Immature natural killer cell (primary cell): ENCODE measurements at regions not wholly inside any gene's neighbourhood (a gene's known extent, or its start where the extent isn't known, plus 50 kb on each side); places are given as distances from the start of the nearest gene placed in this dataset.

Experiments
- DNase-seq, 3 donors: peaks; one replicate each; pipeline ENCODE4 v3.0.0; 2022; ENCODE audit warnings: mixed read lengths in 1 of 3
- H3K27ac Mint-ChIP-seq, 6 donors: one replicate each; pipeline ENCODE4 v1.8.0; 2020; ENCODE audit warnings: mixed read lengths in 6 of 6, mild to moderate bottlenecking in 5 of 6, inconsistent platforms in 4 of 6, moderate library complexity in 3 of 6
- H3K27me3 Mint-ChIP-seq, 3 donors: one replicate each; pipeline ENCODE4 v1.8.0; 2020 to 2021; ENCODE audit warnings: low read depth in 3 of 3, mild to moderate bottlenecking in 3 of 3, mixed read lengths in 3 of 3, moderate library complexity in 3 of 3, inconsistent platforms in 1 of 3
- H3K36me3 Mint-ChIP-seq, 3 donors: one replicate each; pipeline ENCODE4 v1.8.0; 2020; ENCODE audit warnings: mixed read lengths in 3 of 3, inconsistent platforms in 2 of 3, mild to moderate bottlenecking in 2 of 3
- H3K4me1 Mint-ChIP-seq, 2 donors: one replicate each; pipeline ENCODE4 v1.8.0; 2020; ENCODE audit warnings: inconsistent platforms in 2 of 2, mild to moderate bottlenecking in 2 of 2, mixed read lengths in 2 of 2, moderate library complexity in 1 of 2
- H3K4me3 Mint-ChIP-seq, 5 donors: one replicate each; pipeline ENCODE4 v1.8.0; 2020; ENCODE audit warnings: mild to moderate bottlenecking in 5 of 5, mixed read lengths in 5 of 5, inconsistent platforms in 3 of 5, moderate library complexity in 3 of 5
- H3K9me3 Mint-ChIP-seq, 6 donors: one replicate each; pipeline ENCODE4 v1.8.0; 2020; ENCODE audit warnings: mild to moderate bottlenecking in 6 of 6, mixed read lengths in 6 of 6, inconsistent platforms in 4 of 6, moderate library complexity in 3 of 6

- peaks cover 0 to 4% (median 2%) of the 10 kb centered on the region in 3 donors for H3K27me3 Mint-ChIP-seq
- no peaks in the 10 kb centered on the region for H3K9me3 Mint-ChIP-seq
- H3K27ac Mint-ChIP-seq, result no peak overlapping the region
- no peak overlapping the region for H3K4me3 Mint-ChIP-seq
- no peaks in the 10 kb centered on the region for H3K36me3 Mint-ChIP-seq
- no peaks in the 10 kb centered on the region for H3K4me1 Mint-ChIP-seq
- no peak for DNase-seq
These were observed 258.2 kb downstream of the PLPP3 start for GRCh38 chr1:56321150-56321490.

- no peak overlapping the region for H3K4me3 Mint-ChIP-seq
- H3K27ac Mint-ChIP-seq, result no peak overlapping the region
These were observed 258.8 kb downstream of the PLPP3 start for GRCh38 chr1:56320464-56321149.

GRCh38 chr1:56317722-56318121 is 261.6 kb downstream of the PLPP3 start:
- Mint-ChIP-seq H3K9me3 (peaks cover 0 to 8% (median 1%) of the 10 kb centered on the region in 6 donors), H3K4me3 (no peak overlapping the region), H3K27ac (no peak overlapping the region), H3K4me1 (no peaks in the 10 kb centered on the region), H3K27me3 (peaks cover 0 to 4% (median 3%) of the 10 kb centered on the region in 3 donors), H3K36me3 (no peaks in the 10 kb centered on the region)
- DNase-seq, result no peak

More at GRCh38 chr1:56320464-56321149, 258.8 kb downstream of the PLPP3 start:
- H3K36me3 Mint-ChIP-seq, result no peaks in the 10 kb centered on the region
- H3K9me3 Mint-ChIP-seq, result peaks cover 0 to 1% (median 0%) of the 10 kb centered on the region in 6 donors
- no peak for DNase-seq
- H3K27me3 Mint-ChIP-seq, result peaks cover 0 to 3% (median 2%) of the 10 kb centered on the region in 3 donors
- no peaks in the 10 kb centered on the region for H3K4me1 Mint-ChIP-seq

GRCh38 chr1:56315293-56315942 is 263.9 kb downstream of the PLPP3 start:
- Mint-ChIP-seq H3K9me3 (peaks cover 0 to 13% (median 1%) of the 10 kb centered on the region in 6 donors), H3K4me1 (no peaks in the 10 kb centered on the region), H3K36me3 (no peaks in the 10 kb centered on the region), H3K4me3 (no peak overlapping the region), H3K27me3 (peaks cover 0 to 5% (median 1%) of the 10 kb centered on the region in 3 donors), H3K27ac (no peak overlapping the region)
- DNase-seq, result no peak

- peaks cover 1 to 5% (median 2%) of the 10 kb centered on the region in 3 donors for H3K27me3 Mint-ChIP-seq
These were observed 265.8 kb downstream of the PLPP3 start for GRCh38 chr1:56313560-56313959.

GRCh38 chr1:56311766-56312165 is 267.6 kb downstream of the PLPP3 start:
- Mint-ChIP-seq H3K9me3 (peaks cover 0 to 13% (median 1%) of the 10 kb centered on the region in 6 donors), H3K27me3 (peaks cover 1 to 5% (median 2%) of the 10 kb centered on the region in 3 donors), H3K27ac (no peak overlapping the region), H3K36me3 (no peaks in the 10 kb centered on the region), H3K4me1 (no peaks in the 10 kb centered on the region), H3K4me3 (no peak overlapping the region)
- no peak for DNase-seq

More at GRCh38 chr1:56313560-56313959, 265.8 kb downstream of the PLPP3 start:
- no peaks in the 10 kb centered on the region for H3K36me3 Mint-ChIP-seq
- no peak overlapping the region for H3K4me3 Mint-ChIP-seq
- peaks cover 0 to 13% (median 1%) of the 10 kb centered on the region in 6 donors for H3K9me3 Mint-ChIP-seq
- no peaks in the 10 kb centered on the region for H3K4me1 Mint-ChIP-seq
- H3K27ac Mint-ChIP-seq, result no peak overlapping the region
- no peak for DNase-seq

- Mint-ChIP-seq H3K4me3 (no peak overlapping the region), H3K27ac (no peak overlapping the region), H3K27me3 (peaks cover 0 to 5% (median 2%) of the 10 kb centered on the region in 3 donors), H3K9me3 (peaks cover 0 to 13% (median 1%) of the 10 kb centered on the region in 6 donors), H3K4me1 (no peaks in the 10 kb centered on the region), H3K36me3 (no peaks in the 10 kb centered on the region)
- DNase-seq, result no peak
These were observed 268.4 kb downstream of the PLPP3 start for GRCh38 chr1:56310945-56311344.

- Mint-ChIP-seq H3K27me3 (peaks cover 0 to 5% (median 2%) of the 10 kb centered on the region in 3 donors), H3K9me3 (peaks cover 0 to 13% (median 0%) of the 10 kb centered on the region in 6 donors), H3K4me3 (no peak overlapping the region), H3K36me3 (no peaks in the 10 kb centered on the region), H3K27ac (no peak overlapping the region), H3K4me1 (no peaks in the 10 kb centered on the region)
- DNase-seq, result no peak
These were observed 270.3 kb downstream of the PLPP3 start for GRCh38 chr1:56309065-56309464.

- Mint-ChIP-seq H3K36me3 (no peaks in the 10 kb centered on the region), H3K9me3 (peaks cover 0 to 2% (median 0%) of the 10 kb centered on the region in 6 donors), H3K27me3 (no peaks in the 10 kb centered on the region), H3K27ac (no peak overlapping the region), H3K4me1 (no peaks in the 10 kb centered on the region), H3K4me3 (no peak overlapping the region)
- DNase-seq, result no peak
These were observed 274.4 kb downstream of the PLPP3 start for GRCh38 chr1:56304975-56305374.

GRCh38 chr1:56303805-56304204 is 275.6 kb downstream of the PLPP3 start:
- no peak for DNase-seq
- Mint-ChIP-seq H3K4me1 (no peaks in the 10 kb centered on the region), H3K27me3 (no peaks in the 10 kb centered on the region)

GRCh38 chr1:56302878-56303277 is 276.5 kb downstream of the PLPP3 start:
- Mint-ChIP-seq H3K9me3 (peaks cover 0 to 2% (median 0%) of the 10 kb centered on the region in 6 donors), H3K27ac (no peak overlapping the region), H3K4me3 (no peak overlapping the region), H3K4me1 (no peaks in the 10 kb centered on the region), H3K36me3 (no peaks in the 10 kb centered on the region), H3K27me3 (no peaks in the 10 kb centered on the region)
- no peak for DNase-seq

More at GRCh38 chr1:56303805-56304204, 275.6 kb downstream of the PLPP3 start:
- Mint-ChIP-seq H3K36me3 (no peaks in the 10 kb centered on the region), H3K27ac (no peak overlapping the region), H3K4me3 (no peak overlapping the region), H3K9me3 (peaks cover 0 to 2% (median 0%) of the 10 kb centered on the region in 6 donors)

GRCh38 chr1:56301791-56302190 is 277.6 kb downstream of the PLPP3 start:
- peaks cover 0 to 2% (median 0%) of the 10 kb centered on the region in 6 donors for H3K9me3 Mint-ChIP-seq
- no peaks in the 10 kb centered on the region for H3K36me3 Mint-ChIP-seq
- H3K4me1 Mint-ChIP-seq, result peaks cover 0 to 1% of the 10 kb centered on the region in 2 donors
- no peak overlapping the region for H3K27ac Mint-ChIP-seq
- DNase-seq, result no peak
- H3K27me3 Mint-ChIP-seq, result peaks cover 0 to 2% (median 0%) of the 10 kb centered on the region in 3 donors
- H3K4me3 Mint-ChIP-seq, result no peak overlapping the region

GRCh38 chr1:56300836-56301235 is 278.5 kb downstream of the PLPP3 start:
- no peak for DNase-seq
- Mint-ChIP-seq H3K4me3 (no peak overlapping the region), H3K9me3 (peaks cover 0 to 2% (median 0%) of the 10 kb centered on the region in 6 donors), H3K4me1 (peaks cover 0 to 8% of the 10 kb centered on the region in 2 donors), H3K27me3 (peaks cover 0 to 2% (median 0%) of the 10 kb centered on the region in 3 donors), H3K36me3 (no peaks in the 10 kb centered on the region), H3K27ac (no peak overlapping the region)

GRCh38 chr1:56298866-56299265 is 280.5 kb downstream of the PLPP3 start:
- no peaks in the 10 kb centered on the region for H3K36me3 Mint-ChIP-seq

More at GRCh38 chr1:56298866-56299265, 280.5 kb downstream of the PLPP3 start:
- H3K4me3 Mint-ChIP-seq, result no peak overlapping the region
- no peak for DNase-seq
- H3K27me3 Mint-ChIP-seq, result peaks cover 2% of the 10 kb centered on the region in 3 donors
- H3K9me3 Mint-ChIP-seq, result peaks cover 0 to 3% (median 0%) of the 10 kb centered on the region in 6 donors
- H3K27ac Mint-ChIP-seq, result no peak overlapping the region
- H3K4me1 Mint-ChIP-seq, result peaks cover 0 to 8% of the 10 kb centered on the region in 2 donors
